Stimulated activated naive CD8-positive, alpha-beta T cell treated with anti-CD3 and anti-CD28 coated beads, Interleukin-15, amount 100 ng/mL, for 72 hours (primary cell): ENCODE measurements at regions not wholly inside any gene's neighbourhood (a gene's known extent, or its start where the extent isn't known, plus 50 kb on each side); places are given as distances from the start of the nearest gene placed in this dataset.
"Not testable (repeated sequence)": the region's sequence is repeated elsewhere in the genome, so short reads cannot be mapped to it uniquely, and the experiment has no call there.

Source experiments
- ATAC-seq: fragments of 150-1000 bp; cut with Tn5 transposase; 2 replicates; pipeline ENCODE4 v1.10.0; 2021; ENCODE audit warnings: mild to moderate bottlenecking, moderate library complexity
- DNase-seq, 2 donors: peaks; one replicate each; pipeline ENCODE4 v3.0.0; 2021 to 2022
- H3K27ac Mint-ChIP-seq, 2 donors: one replicate each; pipeline ENCODE4 v1.8.0; 2022; ENCODE audit warnings: mild to moderate bottlenecking in 2 of 2, mixed read lengths in 2 of 2, moderate library complexity in 2 of 2
- H3K27me3 Mint-ChIP-seq: one replicate; pipeline ENCODE4 v1.8.0; 2022; ENCODE audit warnings: mixed read lengths
- H3K4me1 Mint-ChIP-seq: one replicate; pipeline ENCODE4 v1.8.0; 2022; ENCODE audit warnings: mild to moderate bottlenecking, mixed read lengths
- H3K4me3 Mint-ChIP-seq, 2 donors: one replicate each; pipeline ENCODE4 v1.8.0; 2022; ENCODE audit warnings: mild to moderate bottlenecking in 2 of 2, mixed read lengths in 2 of 2, moderate library complexity in 1 of 2
- H3K9me3 Mint-ChIP-seq, 2 donors: one replicate each; pipeline ENCODE4 v1.8.0; 2022; ENCODE audit warnings: mixed read lengths in 2 of 2

DNA sequence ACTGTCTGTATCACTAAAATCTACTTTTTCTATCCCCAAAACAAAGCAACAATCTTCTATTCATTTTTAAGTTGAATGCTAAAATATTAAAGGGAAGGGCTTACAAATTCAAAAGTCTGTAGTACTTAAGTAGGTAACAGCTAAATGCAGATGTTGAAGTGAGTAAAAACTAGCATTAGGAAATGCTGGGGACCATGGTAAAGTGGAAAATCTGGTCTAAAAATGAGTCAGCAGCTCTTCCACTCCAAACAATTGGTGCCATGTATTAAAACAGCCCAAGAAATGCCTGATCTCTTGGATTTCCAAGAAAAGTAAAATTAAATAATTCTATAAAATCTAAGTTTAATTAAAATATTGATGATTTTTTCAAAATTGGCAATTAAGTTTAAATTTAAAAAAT, 73.3 kb upstream of the PPP3CA start:
- ATAC-seq (no peak), DNase-seq (no peak)
- H3K4me1 Mint-ChIP-seq = peaks cover 36% of the 10 kb centered on the region
- H3K27me3 Mint-ChIP-seq = peaks cover 30% of the 10 kb centered on the region
- no peak overlapping the region for H3K27ac Mint-ChIP-seq
- no peaks in the 10 kb centered on the region for H3K9me3 Mint-ChIP-seq
- H3K4me3 Mint-ChIP-seq = no peak overlapping the region

DNA sequence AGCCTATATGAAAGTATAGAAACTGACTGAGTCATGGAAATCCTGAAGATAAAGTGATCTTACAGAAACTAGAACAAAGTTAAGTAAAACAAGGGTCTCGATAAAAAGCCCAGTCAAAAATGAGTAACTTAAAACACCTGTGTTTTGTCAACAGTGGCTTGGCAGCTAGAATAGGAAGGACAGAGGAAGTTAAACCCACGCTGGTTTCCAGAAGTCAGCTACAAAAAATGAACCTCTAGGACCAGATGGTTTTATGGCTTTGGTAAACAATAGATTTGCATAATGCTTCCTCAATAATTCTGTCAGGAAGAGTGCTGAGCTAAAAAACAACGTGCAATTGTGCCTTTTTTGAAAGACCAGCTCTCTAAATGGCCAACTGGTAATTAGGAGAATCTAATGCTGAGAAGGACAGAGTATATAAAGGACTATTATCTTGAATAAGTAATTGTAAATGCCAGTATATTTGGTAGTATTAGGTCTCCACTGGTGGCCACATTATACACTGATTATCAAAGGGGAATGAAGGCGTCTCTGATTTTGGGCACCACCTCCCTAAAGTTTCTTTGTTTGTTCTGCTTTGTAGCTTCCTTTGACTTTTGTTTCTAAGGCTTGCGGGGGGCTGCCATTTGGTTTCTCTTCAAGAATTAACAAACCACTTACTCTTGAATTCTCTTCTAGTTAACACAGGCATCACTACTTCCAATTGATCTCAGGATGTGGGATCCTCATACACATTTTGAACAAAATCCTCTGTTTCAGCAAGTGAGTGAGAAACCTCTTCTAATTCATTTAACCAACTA, 72.2 kb upstream of the PPP3CA start:
- Mint-ChIP-seq H3K27ac (peak overlapping the region in 1 of 2 donors; percentile 63), H3K27me3 (peaks cover 30% of the 10 kb centered on the region), H3K4me1 (peaks cover 47% of the 10 kb centered on the region), H3K4me3 (peak overlapping the region; percentile 42 to 63), H3K9me3 (no peaks in the 10 kb centered on the region)
- no peak for DNase-seq
- ATAC-seq = peak; percentile 60

DNA sequence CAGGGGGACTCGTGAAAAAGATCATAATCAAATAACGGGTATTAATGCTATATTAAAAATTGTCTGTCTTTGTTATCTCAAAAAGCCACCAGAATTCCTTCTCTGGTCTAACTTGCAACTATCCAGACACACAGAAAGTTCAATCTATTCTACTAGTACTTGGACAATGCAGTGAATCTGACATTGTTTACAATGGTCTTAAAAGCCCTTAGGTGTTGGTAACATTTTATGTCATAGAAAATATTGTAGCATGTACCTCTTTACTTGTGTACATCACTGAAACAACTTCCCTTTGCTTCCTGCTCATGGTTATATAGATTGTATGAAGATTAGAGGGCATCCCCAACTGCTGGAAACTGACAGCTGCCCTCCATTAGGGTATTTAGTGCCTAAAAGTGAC, 71.1 kb upstream of the PPP3CA start:
- ATAC-seq = peak; percentile 21
- H3K27me3 Mint-ChIP-seq = peaks cover 29% of the 10 kb centered on the region

DNA sequence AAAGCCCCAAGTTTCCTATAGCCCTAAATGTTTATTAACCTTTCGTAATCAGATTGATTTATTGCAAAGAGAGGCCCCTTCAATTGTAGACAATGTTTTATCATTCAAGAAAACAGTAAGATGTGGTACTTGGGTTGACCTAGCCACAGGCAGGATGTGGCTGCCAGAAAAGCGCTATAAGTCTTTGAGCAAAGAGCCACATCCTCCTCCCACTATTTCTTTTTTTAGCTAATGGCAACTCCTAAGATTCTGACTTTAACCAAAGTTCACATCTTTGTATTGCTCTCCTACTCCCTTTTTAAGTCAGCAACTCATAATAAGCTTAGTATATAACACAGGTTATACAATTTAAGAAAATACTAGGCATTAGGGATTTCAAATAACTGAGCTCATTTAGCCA, 70.7 kb upstream of the PPP3CA start:
- Mint-ChIP-seq H3K27ac (peak overlapping the region in 1 of 2 donors; percentile 27), H3K4me3 (peak overlapping the region; percentile 67 to 73), H3K9me3 (no peaks in the 10 kb centered on the region), H3K4me1 (peaks cover 47% of the 10 kb centered on the region), H3K27me3 (peaks cover 32% of the 10 kb centered on the region)
- ATAC-seq = peak; percentile 94
- DNase-seq = peak; percentile 55 to 77

More for the DNA sequence above, 71.1 kb upstream of the PPP3CA start:
- H3K9me3 Mint-ChIP-seq = no peaks in the 10 kb centered on the region
- H3K27ac Mint-ChIP-seq = peak overlapping the region in 1 of 2 donors; percentile 27
- no peak for DNase-seq
- peaks cover 47% of the 10 kb centered on the region for H3K4me1 Mint-ChIP-seq
- H3K4me3 Mint-ChIP-seq = peak overlapping the region; percentile 67 to 73

DNA sequence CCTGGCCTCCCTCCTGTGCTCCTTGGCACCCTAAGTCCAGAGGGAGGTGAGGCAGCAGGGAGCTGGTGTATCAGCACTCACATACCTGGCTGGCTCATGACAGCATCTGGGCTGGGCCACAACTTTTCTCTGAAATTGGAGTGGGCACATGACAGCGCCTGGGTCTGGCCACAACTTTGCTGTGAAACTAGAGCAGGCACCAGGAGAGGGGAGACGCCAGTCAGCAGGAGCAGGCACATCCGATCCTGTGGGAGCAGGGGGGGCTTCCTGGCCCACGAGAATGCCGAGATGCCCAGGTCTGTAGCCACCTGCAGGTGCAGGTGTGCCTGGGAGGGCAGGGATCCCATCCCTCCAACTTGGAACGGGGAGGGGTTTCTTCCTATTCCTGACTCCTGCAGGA, 69.7 kb upstream of the PPP3CA start:
- Mint-ChIP-seq H3K4me1 (peaks cover 47% of the 10 kb centered on the region), H3K9me3 (no peaks in the 10 kb centered on the region), H3K27ac (no peak overlapping the region), H3K4me3 (peak overlapping the region in 1 of 2 donors; percentile 39), H3K27me3 (peaks cover 40% of the 10 kb centered on the region)
- ATAC-seq = no peak
- no peak for DNase-seq

DNA sequence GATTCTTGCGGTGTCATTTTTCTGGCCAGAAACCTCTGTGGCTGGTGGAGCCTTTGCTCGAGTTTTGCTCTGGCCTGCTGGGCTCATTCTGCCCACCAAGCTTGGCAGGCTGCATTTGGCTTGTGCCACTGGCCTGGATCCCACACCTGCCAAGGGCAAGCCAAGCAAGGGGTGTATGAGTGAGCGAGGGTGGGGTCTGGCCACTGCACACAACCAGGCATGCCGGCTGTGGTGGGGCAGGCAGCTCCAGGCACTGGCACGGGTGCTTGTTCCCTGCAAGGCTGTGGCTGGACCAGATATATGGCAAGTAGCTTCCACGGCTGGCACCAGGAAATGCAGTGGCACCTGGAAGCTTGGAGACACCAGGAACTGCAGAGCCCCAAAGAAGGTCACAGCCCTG, 68.6 kb upstream of the PPP3CA start:
- peaks cover 47% of the 10 kb centered on the region for H3K4me1 Mint-ChIP-seq

DNA sequence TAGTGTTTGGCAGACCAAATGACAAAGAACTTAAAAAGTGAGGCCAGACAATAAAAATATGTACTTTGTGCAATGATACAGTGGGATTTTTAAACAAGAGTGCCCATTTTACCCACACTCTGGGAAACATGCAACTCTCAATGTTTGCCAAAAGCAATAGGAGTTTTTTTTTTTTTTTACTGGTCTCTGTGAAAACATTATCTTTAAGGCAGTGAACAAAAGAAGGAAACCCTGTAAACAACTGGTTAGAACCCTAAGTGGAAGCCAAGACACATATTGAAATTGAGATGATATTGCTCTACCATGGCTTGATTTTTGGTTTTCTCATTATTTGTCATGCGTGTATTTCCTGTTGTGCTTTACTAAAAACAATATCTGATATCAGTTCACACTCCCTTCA, 67.2 kb upstream of the PPP3CA start:
- H3K4me1 Mint-ChIP-seq = peaks cover 36% of the 10 kb centered on the region
- ATAC-seq (no peak), DNase-seq (no peak)
- peaks cover 0 to 2% of the 10 kb centered on the region in 2 donors for H3K9me3 Mint-ChIP-seq
- H3K27me3 Mint-ChIP-seq = peaks cover 51% of the 10 kb centered on the region
- H3K4me3 Mint-ChIP-seq = no peak overlapping the region
- no peak overlapping the region for H3K27ac Mint-ChIP-seq

More for the DNA sequence above, 68.6 kb upstream of the PPP3CA start:
- Mint-ChIP-seq H3K27me3 (peaks cover 40% of the 10 kb centered on the region), H3K9me3 (no peaks in the 10 kb centered on the region), H3K4me3 (no peak overlapping the region), H3K27ac (no peak overlapping the region)
- no peak for ATAC-seq
- DNase-seq = no peak

DNA sequence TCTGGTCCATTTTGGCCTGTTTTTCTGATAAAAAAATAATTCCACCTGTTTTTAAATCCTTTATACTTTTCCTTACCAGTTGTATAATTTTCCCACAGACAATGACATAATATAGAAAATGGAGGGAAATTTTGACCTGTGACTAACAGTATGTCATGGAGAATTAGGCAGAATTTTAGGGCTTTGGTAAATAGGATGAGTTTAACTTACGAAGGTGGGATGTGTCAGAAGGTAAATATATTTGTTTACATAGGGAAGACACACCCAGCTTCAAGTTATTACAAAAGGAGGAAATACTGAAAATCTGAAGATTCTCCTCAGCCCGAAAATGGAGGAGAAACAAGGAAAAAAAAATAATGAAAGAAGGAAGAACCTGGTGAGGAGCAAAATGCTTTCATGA, 64.6 kb upstream of the PPP3CA start:
- Mint-ChIP-seq H3K4me3 (no peak overlapping the region), H3K9me3 (peaks cover 0 to 7% of the 10 kb centered on the region in 2 donors), H3K27ac (no peak overlapping the region), H3K4me1 (peaks cover 16% of the 10 kb centered on the region), H3K27me3 (peaks cover 68% of the 10 kb centered on the region)
- DNase-seq (no peak), ATAC-seq (no peak)

DNA sequence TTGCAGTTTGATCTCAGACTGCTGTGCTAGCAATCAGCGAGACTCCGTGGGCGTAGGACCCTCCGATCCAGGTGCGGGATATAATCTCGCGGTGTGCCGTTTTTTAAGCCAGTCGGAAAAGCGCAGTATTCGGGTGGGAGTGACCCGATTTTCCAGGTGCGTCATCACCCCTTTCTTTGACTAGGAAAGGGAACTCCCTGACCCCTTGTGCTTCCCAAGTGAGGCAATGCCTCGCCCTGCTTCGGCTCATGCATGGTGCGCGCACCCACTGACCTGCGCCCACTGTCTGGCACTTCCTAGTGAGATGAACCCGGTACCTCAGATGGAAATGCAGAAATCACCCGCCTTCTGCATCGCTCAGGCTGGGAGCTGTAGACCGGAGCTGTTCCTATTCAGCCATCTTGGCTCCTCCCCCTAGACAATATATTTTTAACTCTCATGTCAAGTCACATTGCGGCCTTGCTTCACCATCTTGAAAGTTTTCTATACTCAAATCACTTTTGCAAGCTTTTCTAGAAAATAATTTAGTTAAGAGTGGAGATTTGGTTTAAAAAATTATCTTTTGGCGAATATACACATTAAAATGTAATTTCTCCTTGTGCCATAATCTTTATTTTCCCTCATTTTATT, 64.1 kb upstream of the PPP3CA start:
- peaks cover 68% of the 10 kb centered on the region for H3K27me3 Mint-ChIP-seq
- ATAC-seq, H3K27ac Mint-ChIP-seq, H3K4me3 Mint-ChIP-seq, DNase-seq, H3K9me3 Mint-ChIP-seq: not testable (repeated sequence)
- H3K4me1 Mint-ChIP-seq = peaks cover 11% of the 10 kb centered on the region

DNA sequence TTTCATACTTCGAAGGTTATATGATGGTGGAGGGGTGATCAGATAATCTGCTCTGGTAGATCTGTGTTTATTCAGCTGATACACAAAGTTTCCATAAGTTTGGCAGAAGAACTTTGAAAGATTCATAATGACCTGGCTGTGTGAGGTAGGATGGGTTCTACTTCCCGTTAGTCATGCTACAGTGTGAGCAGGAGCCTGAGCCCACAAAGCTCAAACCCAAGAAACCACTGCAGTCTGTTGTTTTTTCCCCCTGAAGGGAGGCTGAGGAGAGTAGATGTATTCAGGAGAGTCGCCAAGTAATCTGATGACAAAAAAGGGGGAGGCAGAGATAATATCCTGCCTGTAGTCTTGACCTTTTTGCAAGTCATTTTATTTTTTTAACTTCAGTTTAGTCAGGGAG, 52.8 kb upstream of the PPP3CA start:
- Mint-ChIP-seq H3K27ac (no peak overlapping the region), H3K27me3 (peaks cover 25% of the 10 kb centered on the region), H3K4me1 (peaks cover 13% of the 10 kb centered on the region), H3K4me3 (peak overlapping the region in 1 of 2 donors; percentile 8), H3K9me3 (peaks cover 0 to 5% of the 10 kb centered on the region in 2 donors)
- peak in 1 of 2 donors; percentile 55 for DNase-seq
- peak; percentile 100 for ATAC-seq

DNA sequence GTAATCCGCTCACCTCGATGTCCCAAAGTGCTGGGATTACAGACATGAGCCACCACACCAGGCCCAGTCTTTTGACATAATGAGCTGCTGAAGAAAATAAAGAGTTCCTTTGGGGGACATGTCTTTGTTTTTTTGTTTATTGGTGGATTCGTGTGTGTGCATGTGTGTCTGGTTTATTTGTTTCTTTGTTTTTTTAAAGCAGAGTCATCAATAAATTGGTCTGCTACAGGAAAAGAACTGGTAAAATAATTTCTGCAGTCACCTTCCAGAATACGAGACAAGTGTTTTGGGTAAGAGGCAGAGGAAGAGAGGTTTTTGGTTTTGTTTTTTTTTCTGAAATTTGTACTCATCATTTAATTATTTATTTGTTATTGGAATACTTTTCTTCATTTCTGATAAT, 51.5 kb upstream of the PPP3CA start:
- Mint-ChIP-seq H3K4me1 (peaks cover 13% of the 10 kb centered on the region), H3K4me3 (no peak overlapping the region), H3K27me3 (peaks cover 25% of the 10 kb centered on the region), H3K27ac (no peak overlapping the region), H3K9me3 (no peaks in the 10 kb centered on the region)
- no peak for DNase-seq
- ATAC-seq = no peak
